Endothelial cell of umbilical vein (primary cell): ENCODE measurements at regions not wholly inside any gene's neighbourhood (a gene's known extent, or its start where the extent isn't known, plus 50 kb on each side); places are given as distances from the start of the nearest gene placed in this dataset.

Experiments
- BruUV-seq: library from RNA; stranded (reverse); fragments of 400-500 nt; replicated peaks from 2 replicates; lab custom pipeline; 2021; lab: Mats Ljungman, UMichigan
- CTCF ChIA-PET: fragments of 300-600, 350-600 bp; sonication (Branson Sonifier 250); formaldehyde crosslinking; loops from one replicate; lab custom pipeline; 2021; ENCODE audit warnings: antibody characterized with exemption, inconsistent platforms; lab: Charles Lee
- POLR2A ChIA-PET: fragments of 300-600, 350-600 bp; sonication (Branson Sonifier 250); formaldehyde crosslinking; loops from one replicate; lab custom pipeline; 2021; ENCODE audit warnings: antibody characterized with exemption, inconsistent platforms; lab: Charles Lee
- DNase-seq: peaks from one replicate; pipeline ENCODE4 v3.0.0-alpha.2; 2011; ENCODE audit warnings: low read depth, low spot score
- FAIRE-seq: peaks from 2 replicates; lab custom pipeline; 2011; peaks lifted over from hg19 to GRCh38; lab: Jason Lieb, UNC
- H2AFZ ChIP-seq: 2 replicates; pipeline ENCODE4 v1.6.0; 2012; ENCODE audit warnings: low read depth, low read length, control low read depth, inconsistent platforms
- H3K27ac ChIP-seq: 2 replicates; pipeline ENCODE4 v1.5.1; 2011; ENCODE audit warnings: low read depth, mild to moderate bottlenecking, control low read depth, low read length, moderate library complexity; ENCODE audit not compliant: insufficient read depth
- H3K27me3 ChIP-seq, 2 experiments: 2 replicates each; pipeline versions ENCODE4 v1.6.0 to v1.6.1; 2011; ENCODE audit warnings: low read length in 2 of 2, mixed read lengths in 1 of 2; ENCODE audit not compliant: control insufficient read depth in 2 of 2, insufficient read depth in 2 of 2
- H3K36me3 ChIP-seq, 2 experiments: 2 replicates in 1 of 2; 3 replicates in 1 of 2; pipeline ENCODE4 v1.5.1; 2011; ENCODE audit warnings: low read length in 2 of 2, mild to moderate bottlenecking in 1 of 2, moderate library complexity in 1 of 2; ENCODE audit not compliant: control insufficient read depth in 2 of 2, insufficient read depth in 2 of 2; ENCODE audit errors: extremely low read depth in 1 of 2
- H3K4me1 ChIP-seq: 3 replicates; pipeline ENCODE4 v1.5.1; 2011; ENCODE audit warnings: mild to moderate bottlenecking, low read length; ENCODE audit not compliant: control insufficient read depth, insufficient read depth; ENCODE audit errors: extremely low read depth
- H3K4me2 ChIP-seq: 2 replicates; pipeline ENCODE4 v1.6.1; 2011; ENCODE audit warnings: low read length, control low read depth, mixed read lengths; ENCODE audit not compliant: insufficient read depth
- H3K4me3 ChIP-seq, 3 experiments: fragments of 200-600 bp in 1 of 3; sonication (generic), shearing (Covaris generic) in 1 of 3; replicated peaks in 1 of 3; 2 replicates each; pipeline ENCODE4 v1.5.1; 2011 to 2016; ENCODE audit warnings: control low read depth in 3 of 3, low read length in 3 of 3, mild to moderate bottlenecking in 2 of 3, inconsistent platforms in 1 of 3, low read depth in 1 of 3, moderate library complexity in 1 of 3; ENCODE audit not compliant: insufficient read depth in 1 of 3
- H3K79me2 ChIP-seq: 2 replicates; pipeline ENCODE4 v1.6.0; 2012; ENCODE audit warnings: low read length, inconsistent platforms; ENCODE audit not compliant: control insufficient read depth, insufficient read depth
- H3K9ac ChIP-seq: replicated peaks from 2 replicates; pipeline ENCODE3; 2011; ENCODE audit warnings: low read length, control low read depth; ENCODE audit not compliant: insufficient read depth; ENCODE audit errors: extremely low read depth
- H3K9me1 ChIP-seq: replicated peaks from 3 replicates; pipeline ENCODE4 v1.6.0; 2011; ENCODE audit warnings: mild to moderate bottlenecking, low read length; ENCODE audit not compliant: control insufficient read depth, insufficient read depth; ENCODE audit errors: extremely low read depth
- H3K9me3 ChIP-seq: replicated peaks from 2 replicates; pipeline ENCODE4 v1.5.1; 2012; ENCODE audit warnings: low read length, inconsistent platforms; ENCODE audit not compliant: control insufficient read depth, insufficient read depth
- H4K20me1 ChIP-seq: replicated peaks from 2 replicates; pipeline ENCODE3; 2011; ENCODE audit warnings: mild to moderate bottlenecking, low read length; ENCODE audit not compliant: control insufficient read depth, insufficient read depth; ENCODE audit errors: extremely low read depth
- EZH2 ChIP-seq: IDR thresholded peaks from 2 replicates; pipeline ENCODE4 v1.6.1; 2012; ENCODE audit warnings: borderline replicate concordance, low read depth, mild to moderate bottlenecking, moderate library complexity, low read length, inconsistent platforms; ENCODE audit not compliant: severe bottlenecking
- FOS ChIP-seq: IDR thresholded peaks from 2 replicates; pipeline ENCODE4 v1.6.1; 2011; ENCODE audit warnings: mild to moderate bottlenecking, low read length, moderate library complexity, borderline replicate concordance; ENCODE audit not compliant: insufficient read depth
- GATA2 ChIP-seq: IDR thresholded peaks from 2 replicates; pipeline ENCODE4 v1.7.0; 2011; ENCODE audit warnings: low read depth, mild to moderate bottlenecking, moderate library complexity, mixed read lengths, low read length; ENCODE audit not compliant: insufficient read length, insufficient read depth
- MYC ChIP-seq: IDR thresholded peaks from one replicate; pipeline ENCODE4 v1.6.1; 2011; ENCODE audit warnings: mild to moderate bottlenecking, low read depth, low read length
- POLR2A ChIP-seq: IDR thresholded peaks from 2 replicates; pipeline ENCODE4 v1.6.1; 2012; ENCODE audit warnings: low read depth, mild to moderate bottlenecking, control low read depth, low read length
- POLR2AphosphoS5 ChIP-seq: IDR thresholded peaks from 2 replicates; pipeline ENCODE4 v1.6.1; 2012; ENCODE audit warnings: low read depth, mild to moderate bottlenecking, control low read depth, low read length, moderate library complexity; ENCODE audit not compliant: insufficient read depth
- dilution Hi-C: fragments of 300-500 bp; cut with MboI; formaldehyde crosslinking; loops from one replicate; pipeline ENCODE4 v1.15.0; 2019; ENCODE audit warnings: low sequenced_read_pairs; ENCODE audit not compliant: extremely low pct_ligation_motif_present
- intact Hi-C: fragments of 100-400 bp; cut with micrococcal nuclease; formaldehyde crosslinking; loops from one replicate; pipeline ENCODE4 v1.10.0; 2022
- TF ChIP-seq, protein P1 (sequence below), 2 donors: IDR thresholded peaks; 1 replicate in 1 of 2; 2 replicates in 1 of 2; pipeline ENCODE4 v1.5.1; 2011; ENCODE audit warnings: low read length in 2 of 2, mild to moderate bottlenecking in 2 of 2, moderate library complexity in 2 of 2, control low read depth in 1 of 2, inconsistent platforms in 1 of 2, low read depth in 1 of 2; ENCODE audit not compliant: insufficient read depth in 1 of 2; ENCODE audit errors: extremely low read depth in 1 of 2

GRCh38 chr20:22027423-22027822, 322.0 kb downstream of the PAX1 start:
- CTCF ChIA-PET = no interaction called here
- intact Hi-C loops = no loop called here

DNA sequence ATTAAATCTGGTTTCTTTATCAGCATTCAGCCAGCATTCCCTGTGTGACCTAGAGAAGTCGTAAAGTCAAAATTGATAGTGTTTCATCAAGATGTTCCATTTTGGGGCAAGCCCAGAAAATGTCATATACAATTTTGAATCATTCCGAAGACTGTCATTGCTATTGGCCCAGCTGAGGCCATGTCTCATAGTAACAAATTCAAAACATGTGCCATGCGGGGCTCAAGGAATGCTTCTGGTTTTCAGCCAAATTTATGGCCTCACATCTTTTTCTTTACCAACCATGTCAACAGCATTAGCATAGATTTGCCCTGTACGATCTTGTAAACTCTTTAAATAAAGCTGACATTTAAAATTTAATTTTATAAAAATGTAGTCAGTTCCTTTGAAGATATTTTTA, 314.7 kb downstream of the PAX1 start:
- dilution Hi-C loops (no loop called here), intact Hi-C loops (no loop called here)
- no peak for FAIRE-seq
- Histone ChIP-seq H2AFZ (no peak overlapping the region), H3K9ac (no peak overlapping the region), H3K9me1 (no peaks in the 10 kb centered on the region), H3K4me3 (no peak overlapping the region), H3K4me2 (no peak overlapping the region), H3K36me3 (no peaks in the 10 kb centered on the region), H3K27me3 (no peaks in the 10 kb centered on the region), H3K4me1 (no peaks in the 10 kb centered on the region), H3K79me2 (no peaks in the 10 kb centered on the region), H4K20me1 (no peaks in the 10 kb centered on the region), H3K9me3 (peaks cover 1% of the 10 kb centered on the region), H3K27ac (no peak overlapping the region)
- no peak for TF ChIP-seq FOS
- no peak for TF ChIP-seq GATA2
- no peak for TF ChIP-seq POLR2AphosphoS5
- TF ChIP-seq, protein P1, sequence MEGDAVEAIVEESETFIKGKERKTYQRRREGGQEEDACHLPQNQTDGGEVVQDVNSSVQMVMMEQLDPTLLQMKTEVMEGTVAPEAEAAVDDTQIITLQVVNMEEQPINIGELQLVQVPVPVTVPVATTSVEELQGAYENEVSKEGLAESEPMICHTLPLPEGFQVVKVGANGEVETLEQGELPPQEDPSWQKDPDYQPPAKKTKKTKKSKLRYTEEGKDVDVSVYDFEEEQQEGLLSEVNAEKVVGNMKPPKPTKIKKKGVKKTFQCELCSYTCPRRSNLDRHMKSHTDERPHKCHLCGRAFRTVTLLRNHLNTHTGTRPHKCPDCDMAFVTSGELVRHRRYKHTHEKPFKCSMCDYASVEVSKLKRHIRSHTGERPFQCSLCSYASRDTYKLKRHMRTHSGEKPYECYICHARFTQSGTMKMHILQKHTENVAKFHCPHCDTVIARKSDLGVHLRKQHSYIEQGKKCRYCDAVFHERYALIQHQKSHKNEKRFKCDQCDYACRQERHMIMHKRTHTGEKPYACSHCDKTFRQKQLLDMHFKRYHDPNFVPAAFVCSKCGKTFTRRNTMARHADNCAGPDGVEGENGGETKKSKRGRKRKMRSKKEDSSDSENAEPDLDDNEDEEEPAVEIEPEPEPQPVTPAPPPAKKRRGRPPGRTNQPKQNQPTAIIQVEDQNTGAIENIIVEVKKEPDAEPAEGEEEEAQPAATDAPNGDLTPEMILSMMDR (IDR thresholded peaks at IDR 0.05; ENCODE audit: extremely low read depth in 1 of 2, insufficient read depth in 1 of 2, low read depth in 1 of 2, low read length in 2 of 2) = no peak
- BruUV-seq = no TSS peak
- DNase-seq = no peak
- POLR2A ChIA-PET = no interaction called here
- CTCF ChIA-PET = no interaction called here

More at GRCh38 chr20:22027423-22027822, 322.0 kb downstream of the PAX1 start:
- no peak overlapping the region for H3K4me3 ChIP-seq
- POLR2A ChIA-PET = no interaction called here
- no peaks in the 10 kb centered on the region for H3K4me1 ChIP-seq
- H3K9me3 ChIP-seq = peaks cover 1% of the 10 kb centered on the region
- no peaks in the 10 kb centered on the region for H3K27me3 ChIP-seq
- no peak overlapping the region for H3K4me2 ChIP-seq
- no peaks in the 10 kb centered on the region for H4K20me1 ChIP-seq
- no peaks in the 10 kb centered on the region for H3K36me3 ChIP-seq
- H3K79me2 ChIP-seq = no peaks in the 10 kb centered on the region
- no peak overlapping the region for H2AFZ ChIP-seq
- H3K9ac ChIP-seq = no peak overlapping the region
- no peak for DNase-seq
- TF ChIP-seq EZH2 (no peak), MYC (no peak), POLR2A (no peak)
- TF ChIP-seq, protein P1 (IDR thresholded peaks at IDR 0.05; ENCODE audit: extremely low read depth in 1 of 2, insufficient read depth in 1 of 2, low read depth in 1 of 2, low read length in 2 of 2) = no peak
- no peak overlapping the region for H3K27ac ChIP-seq
- BruUV-seq = no TSS peak
- FAIRE-seq = no peak
- dilution Hi-C loops = no loop called here
- no peaks in the 10 kb centered on the region for H3K9me1 ChIP-seq
